Neural progenitor cell (in vitro differentiated cells): ENCODE measurements at regions not wholly inside any gene's neighbourhood (a gene's known extent, or its start where the extent isn't known, plus 50 kb on each side); places are given as distances from the start of the nearest gene placed in this dataset.

Source experiments
- DNase-seq: peaks from one replicate; pipeline ENCODE4 v3.0.0-alpha.2; 2016; ENCODE audit warnings: low spot score
- H2AFZ ChIP-seq: fragments of 200-600 bp; sonication (generic); replicated peaks from 2 replicates; pipeline ENCODE4 v1.6.1; 2016; ENCODE audit warnings: antibody characterized with exemption
- H3F3A ChIP-seq: fragments of 200-600 bp; sonication (generic); 2 replicates; pipeline ENCODE4 v1.6.1; 2016; ENCODE audit warnings: antibody characterized with exemption, low read depth
- H3K27ac ChIP-seq: fragments of 200-600 bp; sonication (generic); 2 replicates; pipeline ENCODE4 v1.5.1; 2016; ENCODE audit warnings: mild to moderate bottlenecking
- H3K27me3 ChIP-seq: fragments of 200-600 bp; sonication (generic); 2 replicates; pipeline ENCODE4 v1.6.1; 2016; ENCODE audit warnings: mild to moderate bottlenecking, moderate library complexity
- H3K36me3 ChIP-seq: fragments of 200-600 bp; sonication (generic); 2 replicates; pipeline ENCODE4 v1.5.1; 2016
- H3K4me1 ChIP-seq: fragments of 200-600 bp; sonication (generic); 2 replicates; pipeline ENCODE4 v1.6.1; 2016; ENCODE audit warnings: mixed run types
- H3K4me2 ChIP-seq: fragments of 200-600 bp; sonication (generic); 2 replicates; pipeline ENCODE4 v1.6.1; 2016
- H3K4me3 ChIP-seq: fragments of 200-600 bp; sonication (generic); 2 replicates; pipeline ENCODE4 v1.5.1; 2016
- H3K79me2 ChIP-seq: fragments of 200-600 bp; sonication (generic); 2 replicates; pipeline ENCODE4 v1.6.1; 2016; ENCODE audit warnings: low read depth
- H3K9ac ChIP-seq: fragments of 200-600 bp; sonication (generic); 2 replicates; pipeline ENCODE4 v1.6.1; 2016
- H3K9me3 ChIP-seq: fragments of 200-600 bp; sonication (generic); 2 replicates; pipeline ENCODE4 v1.5.1; 2016; ENCODE audit warnings: low read depth
- H4K20me1 ChIP-seq: fragments of 200-600 bp; sonication (generic); 2 replicates; pipeline ENCODE4 v1.6.1; 2016; ENCODE audit warnings: low read depth
- H3K27ac Mint-ChIP-seq: 3 replicates; pipeline ENCODE4 v1.8.0; 2021; ENCODE audit warnings: mixed read lengths
- H3K27me3 Mint-ChIP-seq: 2 replicates; pipeline ENCODE4 v1.8.0; 2022; ENCODE audit warnings: low read depth, mild to moderate bottlenecking, inconsistent platforms, moderate library complexity, mixed read lengths; ENCODE audit not compliant: insufficient read depth
- H3K36me3 Mint-ChIP-seq: 3 replicates; pipeline ENCODE4 v1.8.0; 2021; ENCODE audit warnings: mixed read lengths
- H3K4me1 Mint-ChIP-seq: 3 replicates; pipeline ENCODE4 v1.8.0; 2021; ENCODE audit warnings: mixed read lengths
- H3K4me3 Mint-ChIP-seq: 3 replicates; pipeline ENCODE4 v1.8.0; 2021; ENCODE audit warnings: mild to moderate bottlenecking, moderate library complexity, mixed read lengths
- H3K9me3 Mint-ChIP-seq: 3 replicates; pipeline ENCODE4 v1.8.0; 2020; ENCODE audit warnings: mixed read lengths
- EZH2 ChIP-seq: fragments of 200-600 bp; sonication (generic); IDR thresholded peaks from 2 replicates; pipeline ENCODE4 v1.6.1; 2017; ENCODE audit warnings: antibody characterized with exemption, mild to moderate bottlenecking, moderate library complexity
- EZH2phosphoT487 ChIP-seq: fragments of 200-600 bp; sonication (generic); IDR thresholded peaks from 2 replicates; pipeline ENCODE4 v1.6.1; 2017; ENCODE audit warnings: antibody characterized with exemption
- TF ChIP-seq, protein P1 (sequence below): fragments of 200-600 bp; sonication (generic); IDR thresholded peaks from 2 replicates; pipeline ENCODE4 v1.5.1; 2017; ENCODE audit warnings: antibody characterized with exemption, mild to moderate bottlenecking

GRCh38 chr4:71184195-71184781, 154.5 kb upstream of the SLC4A4 start:
- Histone ChIP-seq H3K79me2 (no peaks in the 10 kb centered on the region), H4K20me1 (peaks cover 15% of the 10 kb centered on the region), H3F3A (peaks cover 13% of the 10 kb centered on the region), H3K4me2 (no peak overlapping the region), H3K27me3 (peaks cover 52% of the 10 kb centered on the region), H2AFZ (no peak overlapping the region), H3K36me3 (no peaks in the 10 kb centered on the region), H3K9me3 (no peaks in the 10 kb centered on the region), H3K4me1 (no peaks in the 10 kb centered on the region), H3K4me3 (no peak overlapping the region), H3K27ac (no peak overlapping the region), H3K9ac (no peak overlapping the region)
- H3K36me3 Mint-ChIP-seq, result no peaks in the 10 kb centered on the region
- H3K9me3 Mint-ChIP-seq, result no peaks in the 10 kb centered on the region
- H3K27ac Mint-ChIP-seq, result no peak overlapping the region
- peak; percentile 70 for DNase-seq
- no peak overlapping the region for H3K4me3 Mint-ChIP-seq
- peaks cover 9% of the 10 kb centered on the region for H3K27me3 Mint-ChIP-seq
- H3K4me1 Mint-ChIP-seq, result peaks cover 13% of the 10 kb centered on the region
- TF ChIP-seq, protein P1, sequence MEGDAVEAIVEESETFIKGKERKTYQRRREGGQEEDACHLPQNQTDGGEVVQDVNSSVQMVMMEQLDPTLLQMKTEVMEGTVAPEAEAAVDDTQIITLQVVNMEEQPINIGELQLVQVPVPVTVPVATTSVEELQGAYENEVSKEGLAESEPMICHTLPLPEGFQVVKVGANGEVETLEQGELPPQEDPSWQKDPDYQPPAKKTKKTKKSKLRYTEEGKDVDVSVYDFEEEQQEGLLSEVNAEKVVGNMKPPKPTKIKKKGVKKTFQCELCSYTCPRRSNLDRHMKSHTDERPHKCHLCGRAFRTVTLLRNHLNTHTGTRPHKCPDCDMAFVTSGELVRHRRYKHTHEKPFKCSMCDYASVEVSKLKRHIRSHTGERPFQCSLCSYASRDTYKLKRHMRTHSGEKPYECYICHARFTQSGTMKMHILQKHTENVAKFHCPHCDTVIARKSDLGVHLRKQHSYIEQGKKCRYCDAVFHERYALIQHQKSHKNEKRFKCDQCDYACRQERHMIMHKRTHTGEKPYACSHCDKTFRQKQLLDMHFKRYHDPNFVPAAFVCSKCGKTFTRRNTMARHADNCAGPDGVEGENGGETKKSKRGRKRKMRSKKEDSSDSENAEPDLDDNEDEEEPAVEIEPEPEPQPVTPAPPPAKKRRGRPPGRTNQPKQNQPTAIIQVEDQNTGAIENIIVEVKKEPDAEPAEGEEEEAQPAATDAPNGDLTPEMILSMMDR, result peak; percentile 83
- no peak for TF ChIP-seq EZH2

DNA sequence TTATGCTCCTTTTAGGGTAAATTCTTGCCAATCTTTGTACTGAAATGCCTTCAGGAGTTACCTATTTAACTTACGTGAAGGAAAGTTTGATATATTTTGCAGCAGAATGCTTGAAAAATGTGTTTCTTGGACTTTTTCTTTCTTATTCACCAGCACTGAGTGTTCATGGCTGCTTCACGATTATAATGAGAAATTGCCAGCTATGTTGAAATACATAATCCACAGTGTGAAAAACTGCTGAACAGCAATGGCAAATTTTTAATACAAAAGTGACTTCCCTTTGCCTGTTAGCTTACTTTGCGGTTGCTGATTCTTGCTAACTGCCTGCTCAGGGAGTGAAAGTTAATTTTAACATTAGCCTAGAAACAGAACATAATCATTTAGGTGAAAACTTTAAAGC, 153.8 kb upstream of the SLC4A4 start:
- Mint-ChIP-seq H3K27me3 (peaks cover 9% of the 10 kb centered on the region), H3K27ac (no peak overlapping the region), H3K36me3 (no peaks in the 10 kb centered on the region), H3K9me3 (no peaks in the 10 kb centered on the region), H3K4me1 (peaks cover 13% of the 10 kb centered on the region), H3K4me3 (no peak overlapping the region)
- H3K4me3 ChIP-seq, result no peak overlapping the region
- peaks cover 15% of the 10 kb centered on the region for H4K20me1 ChIP-seq
- H3K36me3 ChIP-seq, result no peaks in the 10 kb centered on the region
- no peaks in the 10 kb centered on the region for H3K4me1 ChIP-seq
- H3K27ac ChIP-seq, result no peak overlapping the region
- H3K79me2 ChIP-seq, result no peaks in the 10 kb centered on the region
- no peak for TF ChIP-seq EZH2phosphoT487
- TF ChIP-seq, protein P1, result no peak
- TF ChIP-seq EZH2, result no peak
- H3K4me2 ChIP-seq, result no peak overlapping the region
- no peaks in the 10 kb centered on the region for H3K9me3 ChIP-seq
- H3K9ac ChIP-seq, result no peak overlapping the region
- DNase-seq, result no peak
- peaks cover 13% of the 10 kb centered on the region for H3F3A ChIP-seq
- peaks cover 59% of the 10 kb centered on the region for H3K27me3 ChIP-seq
- H2AFZ ChIP-seq, result no peak overlapping the region

- Mint-ChIP-seq H3K4me1 (peaks cover 13% of the 10 kb centered on the region), H3K27ac (peak overlapping the region; percentile 33), H3K36me3 (no peaks in the 10 kb centered on the region), H3K4me3 (peak overlapping the region; percentile 91), H3K9me3 (no peaks in the 10 kb centered on the region), H3K27me3 (peaks cover 9% of the 10 kb centered on the region)
- Histone ChIP-seq H3K9ac (no peak overlapping the region), H4K20me1 (peaks cover 15% of the 10 kb centered on the region), H3K4me1 (no peaks in the 10 kb centered on the region), H3K27me3 (peaks cover 62% of the 10 kb centered on the region), H3F3A (peaks cover 13% of the 10 kb centered on the region), H3K9me3 (no peaks in the 10 kb centered on the region), H3K79me2 (no peaks in the 10 kb centered on the region), H3K4me2 (peak overlapping the region; percentile 95), H3K4me3 (peak overlapping the region; percentile 75), H3K27ac (no peak overlapping the region), H2AFZ (peak overlapping the region; percentile 97), H3K36me3 (no peaks in the 10 kb centered on the region)
- no peak for DNase-seq
- TF ChIP-seq EZH2phosphoT487, result peak; percentile 35
- TF ChIP-seq, protein P1, result no peak
These were observed 152.6 kb upstream of the SLC4A4 start for GRCh38 chr4:71186257-71186565.
